ENCODE measurements at regions not wholly inside any gene's neighbourhood (a gene's known extent, or its start where the extent isn't known, plus 50 kb on each side); places are given as distances from the start of the nearest gene placed in this dataset.

DNA sequence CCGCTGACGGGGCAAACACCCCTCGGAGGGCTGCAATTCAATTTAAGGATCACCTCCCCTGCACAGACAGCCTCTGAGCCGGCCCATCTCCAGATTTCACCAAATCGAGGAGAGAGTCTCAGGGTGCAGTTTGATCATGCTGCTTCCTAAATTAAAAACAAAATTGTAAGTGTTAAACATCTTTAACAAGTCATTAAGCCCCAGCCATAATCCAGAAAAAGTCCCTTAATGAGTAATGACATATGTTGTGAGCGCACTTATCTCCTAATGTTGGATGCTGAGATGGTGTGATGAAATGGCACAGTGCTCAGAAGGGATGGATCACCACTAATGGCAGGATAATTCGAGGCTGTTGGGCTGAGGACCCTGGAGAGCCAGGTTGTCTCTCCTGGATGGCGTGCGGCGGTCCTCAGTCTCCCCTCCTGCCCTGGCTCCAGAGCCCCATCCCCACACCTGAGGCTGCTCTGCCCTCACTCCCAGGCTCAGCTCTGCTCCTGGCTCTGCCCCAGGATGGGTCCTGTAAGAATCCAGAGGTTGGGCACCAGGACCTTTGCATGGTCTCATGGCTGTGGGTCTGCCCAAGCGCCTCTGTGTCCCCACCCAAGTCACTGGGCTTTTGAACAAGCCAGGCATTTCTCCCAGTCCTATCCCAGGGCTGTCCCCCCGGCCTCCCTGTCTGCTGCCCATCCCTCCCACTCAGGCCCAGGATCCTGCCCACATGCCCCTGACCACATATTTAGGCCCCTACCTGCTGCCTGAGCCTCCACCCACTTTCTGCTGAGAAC lies 224.4 kb upstream of the POU3F1 start:
- Histone ChIP-seq H2AFZ (ENCODE audit: low read depth, low read length, severe bottlenecking) (no peak overlapping the region), H3K36me3 (ENCODE audit: low read length) (no peaks in the 10 kb centered on the region), H3K79me2 (ENCODE audit: insufficient read depth, low read length) (no peaks in the 10 kb centered on the region), H3K9me2 (replicated peaks; ENCODE audit: insufficient read depth, low read length) (no peaks in the 10 kb centered on the region), H3K4me3 (ENCODE audit: insufficient read depth, low read length, poor library complexity, severe bottlenecking) (no peak overlapping the region), H3K9ac (ENCODE audit: low read length) (no peak overlapping the region), H3K9me3 (ENCODE audit: insufficient read depth, low read length) (no peaks in the 10 kb centered on the region), H3K27ac (ENCODE audit: low read depth, low read length) (no peak overlapping the region), H4K20me1 (ENCODE audit: low read depth, low read length) (no peaks in the 10 kb centered on the region), H3K27me3 (ENCODE audit: low read length) (no peaks in the 10 kb centered on the region), H3K4me2 (ENCODE audit: low read depth, low read length, poor library complexity, severe bottlenecking) (no peak overlapping the region), H3F3A (ENCODE audit: insufficient read depth) (no peaks in the 10 kb centered on the region)
- TF ChIP-seq, protein P1, sequence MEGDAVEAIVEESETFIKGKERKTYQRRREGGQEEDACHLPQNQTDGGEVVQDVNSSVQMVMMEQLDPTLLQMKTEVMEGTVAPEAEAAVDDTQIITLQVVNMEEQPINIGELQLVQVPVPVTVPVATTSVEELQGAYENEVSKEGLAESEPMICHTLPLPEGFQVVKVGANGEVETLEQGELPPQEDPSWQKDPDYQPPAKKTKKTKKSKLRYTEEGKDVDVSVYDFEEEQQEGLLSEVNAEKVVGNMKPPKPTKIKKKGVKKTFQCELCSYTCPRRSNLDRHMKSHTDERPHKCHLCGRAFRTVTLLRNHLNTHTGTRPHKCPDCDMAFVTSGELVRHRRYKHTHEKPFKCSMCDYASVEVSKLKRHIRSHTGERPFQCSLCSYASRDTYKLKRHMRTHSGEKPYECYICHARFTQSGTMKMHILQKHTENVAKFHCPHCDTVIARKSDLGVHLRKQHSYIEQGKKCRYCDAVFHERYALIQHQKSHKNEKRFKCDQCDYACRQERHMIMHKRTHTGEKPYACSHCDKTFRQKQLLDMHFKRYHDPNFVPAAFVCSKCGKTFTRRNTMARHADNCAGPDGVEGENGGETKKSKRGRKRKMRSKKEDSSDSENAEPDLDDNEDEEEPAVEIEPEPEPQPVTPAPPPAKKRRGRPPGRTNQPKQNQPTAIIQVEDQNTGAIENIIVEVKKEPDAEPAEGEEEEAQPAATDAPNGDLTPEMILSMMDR (IDR thresholded peaks at IDR 0.05; ENCODE audit: insufficient read depth, low read length, poor library complexity, severe bottlenecking) = no peak
- TF ChIP-seq EZH2phosphoT487 (conservative IDR thresholded peaks at IDR 0.05; ENCODE audit: low read length) = no peak

DNA sequence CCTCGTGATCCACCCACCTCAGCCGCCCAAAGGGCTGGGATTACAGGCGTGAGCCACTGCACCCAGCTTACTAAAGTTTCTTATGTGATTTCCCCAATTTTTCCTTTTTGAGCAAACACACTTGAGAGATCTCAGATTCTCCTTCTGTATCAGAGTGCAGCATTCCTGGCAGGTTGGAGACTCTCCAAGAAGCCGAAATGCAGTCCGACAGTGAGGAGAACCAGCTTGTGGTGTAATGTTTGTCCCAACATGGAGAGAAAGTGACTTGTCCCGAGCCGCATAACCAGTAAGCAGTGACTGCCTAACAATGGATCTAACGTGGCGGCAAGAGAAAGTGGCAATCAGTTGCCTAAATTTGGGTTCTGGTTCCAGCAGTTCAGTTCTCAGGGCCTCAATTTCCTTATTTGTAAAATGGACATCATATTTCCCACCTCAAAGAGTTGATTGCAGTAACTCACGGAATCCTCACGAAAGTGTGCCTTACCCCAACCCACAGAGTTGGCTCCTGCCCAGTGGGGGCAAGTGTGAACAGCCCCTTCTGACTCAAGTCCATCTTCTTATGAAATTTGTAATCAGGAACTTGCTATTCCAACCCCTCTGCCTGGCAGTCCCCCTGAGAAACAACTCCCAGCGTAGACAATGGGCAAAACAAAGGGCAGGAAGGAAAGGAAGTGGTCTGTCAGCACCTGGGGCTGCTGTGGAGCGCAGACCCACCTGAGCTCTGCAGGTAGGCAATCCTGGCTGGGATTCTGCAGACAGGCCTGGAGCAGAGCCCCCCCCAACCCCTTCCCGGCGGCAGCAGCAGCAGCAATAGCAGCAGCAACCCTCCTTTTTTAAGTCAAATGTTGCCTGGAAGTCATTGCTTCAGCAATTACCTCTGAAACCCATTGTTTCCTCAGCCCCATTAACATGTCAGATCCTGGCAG lies 223.6 kb upstream of the POU3F1 start:
- H3K4me3 ChIP-seq (ENCODE audit: insufficient read depth, low read length, poor library complexity, severe bottlenecking) = no peak overlapping the region
- no peak overlapping the region for H3K4me2 ChIP-seq (ENCODE audit: low read depth, low read length, poor library complexity, severe bottlenecking)
- no peaks in the 10 kb centered on the region for H3K79me2 ChIP-seq (ENCODE audit: insufficient read depth, low read length)
- no peaks in the 10 kb centered on the region for H3K27me3 ChIP-seq (ENCODE audit: low read length)
- TF ChIP-seq, protein P1 (IDR thresholded peaks at IDR 0.05; ENCODE audit: insufficient read depth, low read length, poor library complexity, severe bottlenecking) = no peak
- TF ChIP-seq EZH2phosphoT487 (conservative IDR thresholded peaks at IDR 0.05; ENCODE audit: low read length) = no peak
- H3K9me3 ChIP-seq (ENCODE audit: insufficient read depth, low read length) = no peaks in the 10 kb centered on the region
- no peaks in the 10 kb centered on the region for H3K36me3 ChIP-seq (ENCODE audit: low read length)
- H4K20me1 ChIP-seq (ENCODE audit: low read depth, low read length) = no peaks in the 10 kb centered on the region
- H3K9ac ChIP-seq (ENCODE audit: low read length) = no peak overlapping the region
- no peak overlapping the region for H3K27ac ChIP-seq (ENCODE audit: low read depth, low read length)
- no peaks in the 10 kb centered on the region for H3K9me2 ChIP-seq (replicated peaks; ENCODE audit: insufficient read depth, low read length)
- no peaks in the 10 kb centered on the region for H3F3A ChIP-seq (ENCODE audit: insufficient read depth)
- H2AFZ ChIP-seq (ENCODE audit: low read depth, low read length, severe bottlenecking) = no peak overlapping the region

DNA sequence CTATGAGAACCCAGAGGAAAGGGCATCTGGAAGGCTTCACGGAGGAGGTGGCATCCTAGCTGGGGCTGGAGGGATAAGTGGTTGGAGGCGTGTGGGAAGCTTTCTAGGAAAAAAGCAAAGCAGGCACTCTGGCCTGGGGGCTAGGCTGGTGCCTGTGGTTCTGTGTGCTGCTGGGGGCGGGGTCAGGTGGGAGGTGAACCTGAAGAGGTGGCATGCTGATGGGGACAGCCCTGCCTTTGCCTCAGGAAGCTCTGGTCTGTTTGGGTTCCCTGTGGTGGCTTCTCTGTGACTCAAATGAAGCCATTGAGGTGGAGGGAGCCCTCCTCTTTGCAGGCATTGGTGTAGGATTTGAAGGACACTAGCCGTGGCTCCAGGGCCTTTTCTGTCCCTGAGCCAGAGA lies 221.6 kb upstream of the POU3F1 start:
- Histone ChIP-seq H3K27ac (ENCODE audit: low read depth, low read length) (no peak overlapping the region), H3K9ac (ENCODE audit: low read length) (no peak overlapping the region), H3K79me2 (ENCODE audit: insufficient read depth, low read length) (no peaks in the 10 kb centered on the region), H3K9me3 (ENCODE audit: insufficient read depth, low read length) (no peaks in the 10 kb centered on the region), H3K36me3 (ENCODE audit: low read length) (no peaks in the 10 kb centered on the region), H4K20me1 (ENCODE audit: low read depth, low read length) (no peaks in the 10 kb centered on the region), H2AFZ (ENCODE audit: low read depth, low read length, severe bottlenecking) (no peak overlapping the region), H3F3A (ENCODE audit: insufficient read depth) (no peaks in the 10 kb centered on the region), H3K4me2 (ENCODE audit: low read depth, low read length, poor library complexity, severe bottlenecking) (no peak overlapping the region), H3K27me3 (ENCODE audit: low read length) (no peaks in the 10 kb centered on the region), H3K9me2 (replicated peaks; ENCODE audit: insufficient read depth, low read length) (no peaks in the 10 kb centered on the region), H3K4me3 (ENCODE audit: insufficient read depth, low read length, poor library complexity, severe bottlenecking) (no peak overlapping the region)
- TF ChIP-seq, protein P1 (IDR thresholded peaks at IDR 0.05; ENCODE audit: insufficient read depth, low read length, poor library complexity, severe bottlenecking) = no peak
- no peak for TF ChIP-seq EZH2phosphoT487 (conservative IDR thresholded peaks at IDR 0.05; ENCODE audit: low read length)
